Left hindlimb (tissue), 1 donor: ENCODE measurements at regions not wholly inside any gene's neighbourhood (a gene's known extent, or its start where the extent isn't known, plus 50 kb on each side); places are given as distances from the start of the nearest gene placed in this dataset.
"Not testable (repeated sequence)": the region's sequence is repeated elsewhere in the genome, so short reads cannot be mapped to it uniquely, and the experiment has no call there.

Experiments used
- DNase-seq: peaks from one replicate; pipeline ENCODE4 v3.0.0-alpha.2; 2018

DNA sequence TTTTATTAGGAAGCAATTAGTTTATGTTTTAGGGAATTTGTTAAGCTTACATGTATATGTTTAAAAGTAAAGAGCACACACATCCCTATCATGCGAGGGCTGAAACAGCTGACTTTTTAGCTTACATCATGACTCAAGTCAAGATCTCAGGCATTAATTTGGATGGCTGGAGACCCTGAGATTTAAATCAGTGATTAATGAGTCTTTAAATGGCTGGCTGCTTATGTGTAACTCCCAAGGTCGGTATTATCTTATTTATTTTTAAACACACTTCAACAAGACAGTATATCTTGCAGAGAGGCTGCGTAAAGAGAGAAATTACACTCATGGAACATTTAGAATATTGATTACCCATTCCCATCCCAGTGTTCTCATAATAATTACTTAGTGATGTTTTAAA, 169.4 kb downstream of the KBTBD8 start:
- no peak for DNase-seq

DNA sequence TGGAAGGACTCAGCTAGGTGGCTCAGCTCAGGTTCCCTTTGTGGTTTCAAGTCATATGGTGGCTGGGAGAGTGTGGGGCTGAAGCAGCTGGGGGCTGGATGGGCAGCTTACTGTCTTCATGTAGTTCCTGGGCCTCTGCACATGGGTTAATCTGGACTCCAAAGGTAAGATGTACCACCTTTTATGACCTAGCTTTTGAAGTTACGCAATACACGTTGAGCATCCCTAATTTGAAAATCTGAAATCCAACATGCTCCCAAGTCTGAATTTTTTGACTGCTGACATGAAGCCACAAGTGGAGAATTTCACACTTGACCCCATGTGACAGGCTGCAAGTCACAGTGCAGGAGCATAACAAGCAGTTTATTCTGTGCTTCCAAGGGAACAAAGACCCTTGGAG, 173.7 kb downstream of the KBTBD8 start:
- no peak for DNase-seq

DNA sequence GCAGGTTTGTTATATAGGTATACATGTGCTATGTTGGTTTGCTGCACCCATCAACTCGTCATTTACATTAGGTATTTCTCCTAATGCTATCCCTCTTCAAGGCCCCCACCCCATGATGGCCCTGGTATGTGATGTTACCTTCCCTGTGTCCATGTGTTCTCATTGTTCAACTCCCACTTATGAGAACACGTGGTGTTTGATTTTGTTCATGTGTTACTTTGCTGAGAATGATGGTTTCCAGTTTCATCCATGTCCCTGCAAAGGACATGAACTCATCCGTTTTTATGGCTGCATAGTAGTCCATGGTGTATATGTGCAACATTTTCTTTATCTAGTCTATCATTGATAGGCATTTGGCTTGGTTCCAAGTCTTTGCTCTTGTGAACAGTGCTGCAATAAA, 175.0 kb downstream of the KBTBD8 start:
- DNase-seq: not testable (repeated sequence)

DNA sequence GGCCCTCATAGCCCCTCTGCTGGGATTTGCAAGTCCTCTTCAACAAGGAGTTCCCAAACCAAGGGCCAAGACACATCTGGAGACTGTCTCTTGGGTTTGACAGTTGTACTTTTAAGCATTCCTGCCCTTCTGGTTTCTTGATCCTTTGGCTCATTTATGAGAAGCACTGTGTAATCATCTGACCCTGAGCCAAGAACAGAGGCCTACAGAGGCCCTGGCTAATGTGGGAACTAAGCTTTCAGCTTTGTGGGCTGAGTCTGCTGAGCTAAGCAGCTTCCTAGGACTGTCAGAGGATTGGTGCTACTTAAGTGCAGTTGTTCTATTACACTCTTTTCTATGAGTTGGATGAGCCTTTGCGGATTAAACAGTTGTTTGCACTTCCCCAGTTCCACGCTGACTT, 178.3 kb downstream of the KBTBD8 start:
- DNase-seq: no peak

DNA sequence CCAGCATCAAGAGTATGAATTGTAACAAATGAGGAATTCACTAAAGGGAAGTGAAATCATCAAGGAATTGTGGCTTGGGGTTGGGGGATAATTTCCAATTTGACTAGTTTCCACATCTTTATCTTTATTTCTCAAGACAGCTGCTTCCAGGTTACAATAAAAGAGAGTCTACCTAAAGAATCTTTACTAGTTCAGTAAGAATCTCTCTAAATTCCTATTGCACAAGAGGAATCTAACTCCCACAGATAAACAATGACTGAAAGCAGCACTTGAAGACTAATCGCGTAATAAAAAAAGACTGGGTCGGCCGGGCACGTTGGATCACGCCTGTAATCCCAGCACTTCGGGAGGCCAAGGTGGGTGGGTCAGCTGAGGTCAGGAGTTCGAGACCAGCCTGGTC, 194.4 kb downstream of the KBTBD8 start:
- DNase-seq: no peak

DNA sequence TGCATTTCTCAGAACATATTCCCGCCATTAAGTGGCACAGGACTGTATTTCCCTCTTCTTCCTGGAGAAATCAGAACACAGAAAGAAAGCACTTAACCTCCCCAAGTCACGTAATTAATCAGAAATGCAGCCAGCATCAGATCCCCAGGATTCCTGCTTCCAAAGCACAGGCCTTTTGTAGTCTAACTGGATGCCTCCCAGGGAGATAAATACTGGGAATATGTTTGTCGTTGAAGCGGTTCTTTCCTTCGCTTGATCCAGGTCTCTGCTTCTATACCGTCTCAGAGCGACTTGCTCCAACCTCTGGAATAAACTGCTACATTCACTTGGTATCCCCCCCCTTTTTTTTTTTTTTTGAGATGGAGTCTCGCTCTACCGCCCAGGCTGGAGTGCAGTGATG, 198.6 kb downstream of the KBTBD8 start:
- no peak for DNase-seq

DNA sequence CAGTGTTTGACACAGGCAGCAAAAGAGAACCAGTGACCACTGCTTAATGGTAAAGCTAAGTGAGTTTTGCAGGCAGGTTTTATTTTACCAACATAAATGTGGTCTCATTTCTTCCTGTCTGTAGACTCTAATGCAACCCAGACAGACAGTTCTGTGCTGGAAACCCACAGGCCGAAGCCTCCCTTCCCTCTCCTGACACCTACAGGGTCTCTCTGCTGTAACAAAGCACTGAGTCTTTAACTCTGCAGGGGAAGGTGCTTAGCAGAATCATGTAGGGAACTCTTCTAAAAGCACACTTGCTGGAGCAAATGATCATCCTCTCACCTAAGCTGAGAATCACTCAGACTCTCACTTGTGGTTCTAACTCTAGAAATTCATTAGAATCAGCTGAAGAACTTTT, 200.3 kb downstream of the KBTBD8 start:
- no peak for DNase-seq

DNA sequence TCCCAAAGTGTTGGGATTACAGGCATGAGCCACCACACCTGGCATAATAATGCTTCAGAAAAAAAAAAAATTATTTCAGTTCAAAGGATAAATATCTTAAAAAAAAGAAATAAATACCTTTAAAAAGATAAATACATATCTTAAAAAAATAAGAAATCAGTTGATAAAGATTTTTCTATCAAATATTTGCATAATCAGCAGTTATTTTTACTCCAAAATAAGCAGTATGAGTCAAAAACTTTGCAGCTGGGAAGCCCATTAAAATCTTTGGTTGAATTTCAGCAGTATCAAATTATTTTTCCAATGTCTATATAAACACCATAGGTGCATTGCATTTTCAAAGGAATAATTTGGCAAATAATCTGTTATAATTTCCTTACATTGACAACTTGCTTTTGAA, 202.5 kb downstream of the KBTBD8 start:
- DNase-seq: no peak

DNA sequence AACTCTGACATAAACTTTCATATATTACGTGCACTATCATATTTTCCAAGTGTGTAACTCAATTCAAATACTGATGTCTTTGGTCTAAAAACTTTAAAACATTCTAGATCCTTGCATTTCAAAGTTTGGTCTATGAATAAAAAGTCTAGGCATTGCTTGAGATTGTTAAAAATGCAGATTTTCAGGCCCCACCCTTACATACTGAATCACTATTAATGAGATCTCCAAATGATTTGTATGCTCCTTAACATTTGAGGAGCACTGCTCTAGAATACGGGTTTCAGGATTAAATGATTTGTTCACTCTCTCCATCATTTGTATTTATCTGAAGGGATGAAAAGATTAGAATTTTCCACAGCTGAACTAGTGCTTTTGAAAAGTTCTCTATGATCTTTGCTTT, 202.9 kb downstream of the KBTBD8 start:
- no peak for DNase-seq

DNA sequence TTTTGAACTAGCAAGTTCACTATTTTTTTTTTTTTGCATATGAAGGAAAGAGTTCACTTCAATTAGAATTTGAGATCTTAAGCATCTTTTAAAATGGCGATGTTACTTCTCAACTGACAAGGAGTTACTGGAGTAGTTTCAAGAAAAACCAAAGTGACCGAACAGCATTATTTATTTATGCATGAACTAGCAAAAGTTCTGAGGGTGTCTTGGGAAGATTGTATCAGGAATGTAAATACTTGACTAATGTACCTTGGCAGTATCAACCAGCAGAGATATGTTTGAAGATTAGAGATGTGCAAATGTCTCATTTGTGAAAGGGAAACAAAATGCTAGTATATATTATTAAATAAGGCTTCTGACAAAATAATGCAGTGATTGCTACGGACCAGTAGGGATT, 203.9 kb downstream of the KBTBD8 start:
- DNase-seq: no peak

DNA sequence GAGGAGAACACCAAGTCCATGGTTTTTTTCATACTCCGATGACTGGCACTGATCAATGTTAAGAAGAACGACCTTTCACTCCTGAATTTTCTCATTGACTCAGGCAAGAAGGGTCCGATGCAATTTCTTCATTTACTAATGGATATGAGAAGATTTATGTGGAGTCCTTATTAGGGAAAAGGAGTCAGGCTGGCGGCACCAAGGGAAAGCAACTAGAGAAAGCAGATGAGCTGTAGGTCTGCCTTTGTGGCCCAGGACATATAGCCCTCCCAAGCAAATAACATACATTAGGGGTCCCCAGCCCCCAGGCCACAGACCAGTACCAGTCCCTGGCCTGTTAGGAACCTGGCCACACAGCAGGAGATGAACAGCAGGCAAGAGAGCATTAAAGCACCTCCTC, 206.8 kb downstream of the KBTBD8 start:
- no peak for DNase-seq

DNA sequence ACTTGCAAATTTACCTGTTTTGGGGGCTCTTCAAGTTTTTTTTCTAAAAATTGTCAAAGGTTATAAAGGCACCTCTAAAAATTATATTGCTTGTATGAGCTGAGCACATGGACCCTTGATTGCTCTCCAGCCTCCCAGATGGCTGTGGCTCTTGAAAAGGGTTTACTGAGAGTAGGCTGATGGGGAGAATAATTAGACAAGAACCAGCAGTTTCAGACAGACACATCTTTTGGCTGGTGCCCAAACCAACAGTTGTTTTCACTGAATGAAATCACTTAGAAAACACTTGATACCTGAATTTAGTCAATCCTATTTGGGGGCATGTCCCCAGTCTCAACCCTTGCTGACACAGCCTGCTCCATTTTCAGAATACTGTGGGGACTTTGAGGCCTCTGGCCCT, 217.6 kb downstream of the KBTBD8 start:
- no peak for DNase-seq

DNA sequence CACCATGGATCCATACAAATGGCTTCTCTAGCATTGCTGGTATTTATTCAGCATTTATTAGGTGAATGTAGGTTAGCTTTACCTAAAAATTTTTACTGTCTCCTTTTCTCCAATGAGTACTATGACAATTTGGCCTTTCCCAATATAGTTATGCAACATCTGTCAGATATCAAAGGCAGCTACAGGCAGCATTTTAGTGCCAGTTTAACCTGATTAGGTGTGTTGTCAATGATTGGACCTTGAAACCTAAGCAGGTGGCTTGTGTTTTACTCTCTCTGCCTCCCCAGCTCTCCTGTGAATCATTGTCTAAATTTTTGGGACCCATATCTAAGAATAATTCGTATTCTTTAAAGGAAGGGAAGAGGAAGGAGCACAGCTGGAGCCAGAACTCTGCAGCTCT, 228.9 kb downstream of the KBTBD8 start:
- no peak for DNase-seq

DNA sequence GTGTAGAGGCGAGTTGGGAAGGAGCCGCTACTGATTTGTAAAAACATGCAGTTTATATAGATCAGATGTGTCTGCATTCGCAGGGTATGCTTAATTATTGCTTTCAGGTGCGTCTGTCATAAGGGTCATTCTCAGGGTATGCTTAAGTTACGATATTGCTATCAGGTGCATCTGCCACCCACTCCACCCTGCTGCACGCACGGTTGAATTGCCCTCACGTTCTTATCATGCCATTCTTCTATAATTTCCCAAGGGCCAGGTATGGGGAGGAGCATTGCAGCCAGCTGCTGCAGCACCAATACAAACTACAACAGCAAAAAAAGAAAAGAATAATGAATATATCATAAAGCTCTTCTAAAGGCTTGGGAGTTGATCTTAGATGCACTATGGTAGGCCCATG, 230.0 kb downstream of the KBTBD8 start:
- DNase-seq: no peak

DNA sequence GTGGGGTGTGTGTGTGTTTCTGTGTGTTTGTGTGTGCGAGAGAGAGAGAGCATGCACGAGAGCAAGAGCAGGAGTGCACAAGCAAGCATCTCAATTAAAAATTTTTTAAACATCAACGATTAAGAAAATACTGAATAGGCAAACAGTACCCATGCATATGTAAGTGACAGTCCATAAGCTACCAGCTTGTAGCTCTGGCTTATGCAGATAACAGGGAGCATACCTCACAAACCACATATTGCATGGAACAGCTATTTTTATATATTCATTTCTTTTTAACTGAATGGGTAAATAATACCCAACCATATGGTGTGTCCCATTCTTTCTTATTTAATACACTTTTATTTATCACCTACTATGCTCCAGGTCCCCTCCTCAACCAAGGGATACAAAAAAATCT, 234.5 kb downstream of the KBTBD8 start:
- DNase-seq: no peak

DNA sequence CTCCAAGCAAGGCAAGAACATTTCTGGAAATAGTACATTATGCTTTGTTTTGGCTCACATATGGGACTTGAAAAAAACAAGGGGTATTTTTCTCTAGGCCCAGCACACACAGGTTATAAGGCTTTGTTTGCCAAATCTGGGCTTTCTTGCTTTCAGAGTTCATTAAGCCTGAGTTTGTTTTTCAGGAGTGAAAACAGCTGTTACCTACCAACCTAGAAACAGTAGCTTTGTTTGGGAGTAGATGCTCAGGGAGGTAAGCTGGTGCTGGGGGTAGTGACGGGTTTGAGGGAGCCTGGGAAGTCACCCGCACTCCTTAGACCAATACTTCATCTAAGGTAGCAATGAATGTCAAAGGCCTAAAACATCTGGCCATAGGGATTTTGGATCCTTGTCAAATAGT, 241.2 kb downstream of the KBTBD8 start:
- DNase-seq: no peak

DNA sequence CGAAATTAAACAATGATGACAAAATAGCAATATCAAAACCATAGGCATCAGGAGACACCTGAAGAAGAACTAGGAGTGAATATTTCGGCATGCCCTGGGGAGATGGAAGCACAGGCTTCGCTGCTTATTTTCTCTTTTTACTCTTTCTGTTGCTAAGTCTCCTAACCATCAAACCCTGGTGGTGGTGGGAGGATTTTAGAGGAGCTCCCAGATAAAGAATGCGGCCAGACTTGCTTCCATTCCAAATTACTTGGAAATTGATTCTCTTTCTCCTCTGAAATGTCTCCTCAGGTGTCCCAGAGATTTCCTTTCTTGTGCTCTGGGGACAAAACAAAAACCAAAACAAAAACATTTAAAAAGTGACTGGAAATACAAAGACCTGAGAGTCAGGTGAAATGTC, 243.0 kb downstream of the KBTBD8 start:
- no peak for DNase-seq

DNA sequence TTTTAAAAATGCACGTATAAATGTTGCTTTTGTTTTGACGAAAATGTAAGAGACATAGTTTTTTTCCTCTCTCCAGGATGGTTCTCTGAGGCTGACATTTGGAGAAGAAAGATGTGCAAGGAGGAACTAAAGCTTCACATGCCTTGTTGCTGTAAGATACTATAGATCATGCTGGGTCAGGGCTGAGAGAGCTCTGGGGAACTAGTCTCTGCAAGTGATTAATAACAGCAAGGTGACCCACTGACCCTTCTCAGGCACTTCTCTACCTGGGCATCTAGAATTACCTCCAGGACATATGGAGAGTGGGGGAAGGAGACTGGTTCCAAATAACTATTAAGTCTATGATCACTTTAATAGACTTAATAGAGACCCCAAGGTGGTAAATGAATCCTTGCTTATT, 246.0 kb downstream of the KBTBD8 start:
- DNase-seq: no peak

DNA sequence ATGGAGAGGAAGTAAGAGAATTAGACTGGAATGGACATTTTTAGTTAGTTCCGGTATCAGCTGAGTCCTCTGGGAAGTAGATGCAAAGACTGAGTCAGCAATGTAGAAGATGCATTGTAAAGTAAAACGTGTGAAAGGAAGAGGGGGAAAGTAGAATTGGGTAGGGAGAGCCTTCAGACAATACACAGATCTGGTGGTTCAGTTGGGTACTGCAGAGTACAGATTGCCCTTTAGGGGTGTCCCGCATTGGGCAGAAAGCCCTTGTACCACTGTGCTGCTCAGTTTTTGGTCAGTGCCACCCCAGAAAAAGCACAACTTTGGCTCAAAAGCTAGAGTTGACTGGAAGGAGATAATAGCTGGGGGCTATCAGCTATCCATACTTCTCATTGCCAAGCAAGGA, 247.4 kb downstream of the KBTBD8 start:
- DNase-seq: no peak

DNA sequence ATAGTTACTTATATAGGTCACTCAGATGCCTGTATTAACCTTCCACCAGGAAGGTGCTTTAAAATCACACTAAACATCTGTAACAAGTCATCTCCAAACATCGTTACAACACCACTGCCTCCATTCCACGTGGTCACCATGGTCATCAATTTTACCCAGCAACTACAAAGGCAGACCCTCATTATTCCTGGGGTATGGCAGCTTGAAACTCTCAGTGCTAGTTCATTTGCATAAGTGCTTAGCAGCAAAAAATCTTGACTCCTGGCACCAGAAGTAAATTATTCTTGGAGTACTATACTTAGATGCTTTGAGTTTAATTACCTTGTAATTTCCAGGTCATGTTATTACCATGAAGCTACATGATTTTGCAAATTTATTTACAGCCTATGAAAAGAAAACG, 250.6 kb downstream of the KBTBD8 start:
- DNase-seq: no peak

DNA sequence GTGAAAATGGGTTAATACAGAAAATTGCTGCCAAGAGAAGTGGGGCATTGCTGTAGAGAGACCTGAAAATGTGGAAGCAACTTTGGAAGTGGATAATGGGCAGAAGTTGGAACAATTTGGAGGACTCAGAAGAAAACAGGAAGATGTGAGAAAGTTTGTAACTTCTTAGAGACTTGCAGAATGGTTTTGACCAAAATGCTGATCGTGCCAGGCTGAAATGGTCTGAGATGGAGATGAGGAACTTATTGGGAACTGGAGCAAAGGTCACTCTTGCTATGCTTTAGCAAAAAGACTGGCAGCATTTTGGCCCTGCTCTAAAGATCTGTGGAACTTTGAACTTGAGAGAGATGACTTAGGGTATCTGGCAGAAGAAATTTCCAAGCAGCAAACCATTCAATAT, 254.8 kb downstream of the KBTBD8 start:
- DNase-seq: not testable (repeated sequence)

DNA sequence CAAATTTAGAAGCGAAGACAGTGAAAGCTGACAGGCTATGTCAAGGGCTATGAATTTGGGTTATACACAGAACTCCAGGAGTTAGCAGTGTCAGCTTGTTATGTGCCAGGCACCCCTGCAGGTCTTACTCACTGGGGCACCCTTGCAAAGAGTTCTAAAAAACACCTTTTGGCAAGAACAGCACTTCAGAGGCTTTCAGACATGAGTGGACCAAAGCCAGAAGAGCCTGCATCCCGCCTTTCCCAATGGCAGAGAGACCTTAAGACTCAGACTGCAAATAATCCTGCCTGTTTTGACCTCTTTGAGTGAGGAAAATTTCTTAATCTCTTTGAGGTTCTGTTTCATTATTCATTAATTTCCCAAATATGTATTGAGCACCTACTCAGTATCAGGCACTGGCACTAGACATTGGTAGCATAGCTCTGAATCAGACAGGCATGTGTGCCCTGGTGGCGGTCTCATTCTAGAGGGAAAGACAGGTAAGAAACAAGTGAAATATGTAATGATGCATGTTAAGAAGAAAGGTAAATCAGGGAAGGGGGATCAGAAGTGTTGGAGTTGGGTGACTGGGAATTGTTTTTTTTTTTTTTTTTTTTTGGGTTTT, 280.0 kb downstream of the KBTBD8 start:
- DNase-seq: no peak

DNA sequence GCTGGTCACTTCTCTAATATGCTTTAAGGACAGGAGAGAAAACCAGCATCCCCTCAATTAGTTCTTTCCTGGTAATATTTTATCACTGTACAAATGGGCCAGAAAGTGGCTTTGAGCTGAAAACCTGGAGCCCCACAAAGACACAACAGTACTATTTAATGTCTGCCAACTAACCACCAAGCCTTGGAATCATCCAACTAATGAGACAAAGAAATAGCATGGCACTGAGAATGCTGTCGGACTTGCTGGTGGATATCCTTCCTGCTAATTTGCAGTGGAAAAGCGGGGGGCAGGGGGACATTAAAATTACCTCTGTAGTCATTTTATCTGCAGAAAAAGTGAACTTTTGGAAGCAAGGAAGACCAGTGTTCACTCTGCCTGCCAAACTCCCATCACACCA, 288.5 kb downstream of the KBTBD8 start:
- DNase-seq: no peak

DNA sequence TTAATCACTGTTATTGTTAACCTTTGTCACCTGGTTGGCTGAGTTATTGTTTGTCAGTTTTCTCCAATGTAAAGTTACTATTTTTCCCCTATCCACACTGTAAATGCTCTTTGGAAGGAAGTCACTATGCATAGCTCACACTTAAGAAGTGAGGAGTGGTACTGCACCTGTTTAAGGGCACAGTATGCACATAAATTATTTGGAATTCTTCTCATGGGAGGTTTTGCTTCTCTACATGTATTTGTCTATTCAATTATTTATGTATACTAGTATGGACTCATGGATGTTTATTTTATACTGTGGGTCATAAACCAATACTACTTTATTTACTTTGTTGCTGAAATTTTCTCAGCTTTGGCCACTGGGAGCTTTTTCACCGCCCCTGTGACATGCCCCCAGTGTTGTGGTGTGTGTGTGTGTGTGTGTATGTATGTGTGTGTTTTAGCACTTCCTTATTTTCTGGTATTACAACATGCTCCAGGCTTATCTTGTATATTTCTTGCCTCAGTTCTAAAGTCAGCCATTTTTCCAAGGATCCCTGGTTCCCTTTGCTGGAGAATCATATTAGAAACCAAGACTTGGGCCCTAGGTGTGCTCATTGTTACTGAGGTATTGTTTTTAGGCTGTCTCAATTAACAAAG, 290.5 kb downstream of the KBTBD8 start:
- no peak for DNase-seq

DNA sequence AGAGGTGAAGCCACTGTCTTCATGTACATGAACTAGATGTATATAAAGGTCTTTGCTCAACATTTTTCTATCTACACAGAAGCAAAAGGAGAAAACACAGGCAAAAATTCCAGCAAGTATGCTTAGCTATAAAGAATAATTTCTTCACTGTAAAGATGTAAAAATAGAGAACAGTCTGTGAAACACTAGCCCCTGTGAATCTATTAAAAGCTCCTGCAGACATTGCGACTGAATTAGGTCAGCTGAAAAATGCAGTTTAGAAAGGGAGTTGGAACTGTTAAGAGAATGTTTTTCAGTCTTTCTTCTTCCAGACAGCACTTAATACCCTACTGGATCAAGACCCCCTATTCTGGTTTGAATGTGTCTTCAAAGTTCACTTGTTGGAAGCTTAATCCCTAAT, 291.5 kb downstream of the KBTBD8 start:
- no peak for DNase-seq
